Panc1 (cell line): ENCODE measurements at regions not wholly inside any gene's neighbourhood (a gene's known extent, or its start where the extent isn't known, plus 50 kb on each side); places are given as distances from the start of the nearest gene placed in this dataset.

ENCODE experiments used
- POLR2AphosphoS5 ChIP-seq: IDR thresholded peaks from 2 replicates; pipeline ENCODE4 v1.6.1; 2012; ENCODE audit warnings: mild to moderate bottlenecking, low read depth, low read length, moderate library complexity
- TF ChIP-seq, protein P1 (sequence below): fragments of 450-650 bp; IDR thresholded peaks from 2 replicates; pipeline ENCODE4 v1.5.1; 2017; ENCODE audit warnings: mild to moderate bottlenecking
- TF ChIP-seq, protein P2 (sequence below), 2 experiments: IDR thresholded peaks; 2 replicates each; pipeline ENCODE4 v1.6.1; 2011 to 2012; ENCODE audit warnings: low read depth in 2 of 2, control low read depth in 1 of 2, low read length in 1 of 2, mild to moderate bottlenecking in 1 of 2, moderate library complexity in 1 of 2; ENCODE audit not compliant: insufficient read depth in 1 of 2

DNA sequence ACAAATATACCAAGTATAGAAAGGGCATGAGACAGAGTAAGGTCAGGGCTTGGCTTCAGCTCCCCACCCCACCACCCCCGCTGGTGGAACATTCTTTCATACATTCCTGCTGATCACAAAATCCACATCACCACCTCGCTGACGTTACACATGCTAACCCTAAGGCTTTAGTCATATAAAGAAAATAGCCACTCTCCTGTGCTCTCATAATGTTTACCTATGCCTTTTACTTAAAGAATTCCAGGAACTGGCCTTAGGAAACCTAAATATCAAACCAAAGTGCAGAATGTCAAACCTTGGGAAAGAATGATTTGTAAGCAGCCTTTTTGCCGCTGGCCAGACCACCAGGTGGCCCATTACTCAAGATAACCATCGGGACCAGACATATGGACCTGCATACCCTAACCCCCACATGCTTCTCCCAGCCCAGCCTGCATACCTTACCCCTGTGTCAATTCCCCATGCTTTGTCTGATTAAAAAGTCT is 136.3 kb upstream of the SLC39A10 start:
- TF ChIP-seq, protein P1, sequence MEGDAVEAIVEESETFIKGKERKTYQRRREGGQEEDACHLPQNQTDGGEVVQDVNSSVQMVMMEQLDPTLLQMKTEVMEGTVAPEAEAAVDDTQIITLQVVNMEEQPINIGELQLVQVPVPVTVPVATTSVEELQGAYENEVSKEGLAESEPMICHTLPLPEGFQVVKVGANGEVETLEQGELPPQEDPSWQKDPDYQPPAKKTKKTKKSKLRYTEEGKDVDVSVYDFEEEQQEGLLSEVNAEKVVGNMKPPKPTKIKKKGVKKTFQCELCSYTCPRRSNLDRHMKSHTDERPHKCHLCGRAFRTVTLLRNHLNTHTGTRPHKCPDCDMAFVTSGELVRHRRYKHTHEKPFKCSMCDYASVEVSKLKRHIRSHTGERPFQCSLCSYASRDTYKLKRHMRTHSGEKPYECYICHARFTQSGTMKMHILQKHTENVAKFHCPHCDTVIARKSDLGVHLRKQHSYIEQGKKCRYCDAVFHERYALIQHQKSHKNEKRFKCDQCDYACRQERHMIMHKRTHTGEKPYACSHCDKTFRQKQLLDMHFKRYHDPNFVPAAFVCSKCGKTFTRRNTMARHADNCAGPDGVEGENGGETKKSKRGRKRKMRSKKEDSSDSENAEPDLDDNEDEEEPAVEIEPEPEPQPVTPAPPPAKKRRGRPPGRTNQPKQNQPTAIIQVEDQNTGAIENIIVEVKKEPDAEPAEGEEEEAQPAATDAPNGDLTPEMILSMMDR = no peak
- TF ChIP-seq, protein P2, sequence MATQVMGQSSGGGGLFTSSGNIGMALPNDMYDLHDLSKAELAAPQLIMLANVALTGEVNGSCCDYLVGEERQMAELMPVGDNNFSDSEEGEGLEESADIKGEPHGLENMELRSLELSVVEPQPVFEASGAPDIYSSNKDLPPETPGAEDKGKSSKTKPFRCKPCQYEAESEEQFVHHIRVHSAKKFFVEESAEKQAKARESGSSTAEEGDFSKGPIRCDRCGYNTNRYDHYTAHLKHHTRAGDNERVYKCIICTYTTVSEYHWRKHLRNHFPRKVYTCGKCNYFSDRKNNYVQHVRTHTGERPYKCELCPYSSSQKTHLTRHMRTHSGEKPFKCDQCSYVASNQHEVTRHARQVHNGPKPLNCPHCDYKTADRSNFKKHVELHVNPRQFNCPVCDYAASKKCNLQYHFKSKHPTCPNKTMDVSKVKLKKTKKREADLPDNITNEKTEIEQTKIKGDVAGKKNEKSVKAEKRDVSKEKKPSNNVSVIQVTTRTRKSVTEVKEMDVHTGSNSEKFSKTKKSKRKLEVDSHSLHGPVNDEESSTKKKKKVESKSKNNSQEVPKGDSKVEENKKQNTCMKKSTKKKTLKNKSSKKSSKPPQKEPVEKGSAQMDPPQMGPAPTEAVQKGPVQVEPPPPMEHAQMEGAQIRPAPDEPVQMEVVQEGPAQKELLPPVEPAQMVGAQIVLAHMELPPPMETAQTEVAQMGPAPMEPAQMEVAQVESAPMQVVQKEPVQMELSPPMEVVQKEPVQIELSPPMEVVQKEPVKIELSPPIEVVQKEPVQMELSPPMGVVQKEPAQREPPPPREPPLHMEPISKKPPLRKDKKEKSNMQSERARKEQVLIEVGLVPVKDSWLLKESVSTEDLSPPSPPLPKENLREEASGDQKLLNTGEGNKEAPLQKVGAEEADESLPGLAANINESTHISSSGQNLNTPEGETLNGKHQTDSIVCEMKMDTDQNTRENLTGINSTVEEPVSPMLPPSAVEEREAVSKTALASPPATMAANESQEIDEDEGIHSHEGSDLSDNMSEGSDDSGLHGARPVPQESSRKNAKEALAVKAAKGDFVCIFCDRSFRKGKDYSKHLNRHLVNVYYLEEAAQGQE (IDR thresholded peaks at IDR 0.05; ENCODE audit: insufficient read depth in 1 of 2, low read depth in 2 of 2, low read length in 1 of 2) = no peak
- TF ChIP-seq POLR2AphosphoS5 = no peak
